Activated CD4-positive, alpha-beta T cell treated with anti-CD3 and anti-CD28 coated beads, Interleukin-2, amount 50 U/mL, for 1 hour (primary cell): ENCODE measurements at regions not wholly inside any gene's neighbourhood (a gene's known extent, or its start where the extent isn't known, plus 50 kb on each side); places are given as distances from the start of the nearest gene placed in this dataset.
"Not testable (repeated sequence)": the region's sequence is repeated elsewhere in the genome, so short reads cannot be mapped to it uniquely, and the experiment has no call there.

Source experiments
- DNase-seq: peaks from one replicate; pipeline ENCODE4 v3.0.0-alpha.2; 2020

- no peak for DNase-seq
These were observed 206.4 kb downstream of the LRRK2 start for GRCh38 chr12:40431169-40431568.

- DNase-seq, result no peak
These were observed 210.5 kb downstream of the LRRK2 start for GRCh38 chr12:40435251-40435650.

- DNase-seq, result no peak
These were observed 211.2 kb downstream of the LRRK2 start for GRCh38 chr12:40435951-40436350.

GRCh38 chr12:40436564-40436963 is 211.8 kb downstream of the LRRK2 start:
- no peak for DNase-seq

GRCh38 chr12:40439771-40440492 is 215.1 kb downstream of the LRRK2 start:
- DNase-seq, result no peak

- DNase-seq, result no peak
These were observed 219.4 kb downstream of the LRRK2 start for GRCh38 chr12:40444174-40444573.

GRCh38 chr12:40446385-40446784 is 221.6 kb downstream of the LRRK2 start:
- DNase-seq, result no peak

GRCh38 chr12:40448523-40448922 is 223.7 kb downstream of the LRRK2 start:
- not testable (repeated sequence) for DNase-seq

GRCh38 chr12:40451661-40452060 is 226.9 kb downstream of the LRRK2 start:
- no peak for DNase-seq

GRCh38 chr12:40464121-40464520 is 228.1 kb upstream of the CNTN1 start:
- no peak for DNase-seq

- DNase-seq, result no peak
These were observed 222.5 kb upstream of the CNTN1 start for GRCh38 chr12:40469736-40470135.

- no peak for DNase-seq
These were observed 218.3 kb upstream of the CNTN1 start for GRCh38 chr12:40473962-40474361.

GRCh38 chr12:40474630-40475029 is 217.6 kb upstream of the CNTN1 start:
- no peak for DNase-seq

- DNase-seq, result no peak
These were observed 192.4 kb upstream of the CNTN1 start for GRCh38 chr12:40499856-40500255.

GRCh38 chr12:40502322-40502721 is 189.9 kb upstream of the CNTN1 start:
- DNase-seq, result no peak

GRCh38 chr12:40505327-40505726 is 186.9 kb upstream of the CNTN1 start:
- DNase-seq, result no peak

GRCh38 chr12:40508421-40508820 is 183.8 kb upstream of the CNTN1 start:
- no peak for DNase-seq

GRCh38 chr12:40511341-40511740 is 180.9 kb upstream of the CNTN1 start:
- no peak for DNase-seq

GRCh38 chr12:40515041-40515816 is 177.0 kb upstream of the CNTN1 start:
- no peak for DNase-seq

GRCh38 chr12:40522837-40523236 is 169.4 kb upstream of the CNTN1 start:
- DNase-seq, result no peak

- no peak for DNase-seq
These were observed 167.2 kb upstream of the CNTN1 start for GRCh38 chr12:40525054-40525453.

GRCh38 chr12:40534828-40535227 is 157.4 kb upstream of the CNTN1 start:
- DNase-seq, result no peak

GRCh38 chr12:40551466-40551865 is 140.8 kb upstream of the CNTN1 start:
- DNase-seq, result no peak

GRCh38 chr12:40552868-40553267 is 139.4 kb upstream of the CNTN1 start:
- DNase-seq, result no peak

- no peak for DNase-seq
These were observed 134.3 kb upstream of the CNTN1 start for GRCh38 chr12:40557980-40558379.
